K562 (cell line): ENCODE measurements at regions not wholly inside any gene's neighbourhood (a gene's known extent, or its start where the extent isn't known, plus 50 kb on each side); places are given as distances from the start of the nearest gene placed in this dataset.

Experiments used
- ATAC-seq: fragments of 200-7000 bp; cut with Tn5 transposase; 3 replicates; pipeline ENCODE4 v1.9.1; 2020; ENCODE audit warnings: moderate library complexity
- BruUV-seq: library from RNA; stranded (reverse); fragments of 400-500 nt; replicated peaks from 2 replicates; lab custom pipeline; 2021; lab: Mats Ljungman, UMichigan
- CTCF ChIA-PET: fragments of 300-600 bp; formaldehyde crosslinking; extraction: SDS; loops from one replicate; lab custom pipeline; 2021; ENCODE audit warnings: low intra/inter-chr PET ratio; lab: Yijun Ruan, JAX
- POLR2A ChIA-PET: fragments of 300-600, 350-650 bp; sonication (Branson Sonifier 250); formaldehyde crosslinking; extraction: SDS; loops from one replicate; lab custom pipeline; 2021; ENCODE audit warnings: antibody characterized with exemption, inconsistent platforms; lab: Yijun Ruan, JAX
- DNase-seq, 4 experiments: peaks; one replicate each; pipeline versions ENCODE4 v3.0.0 to v3.0.0-alpha.2; 2011 to 2018; ENCODE audit warnings: low spot score in 3 of 4, mixed read lengths in 3 of 4; ENCODE audit errors: extremely low read depth in 1 of 4
- FAIRE-seq: peaks from 2 replicates; lab custom pipeline; 2011; peaks lifted over from hg19 to GRCh38; lab: Jason Lieb, UNC
- H2AFZ ChIP-seq: 2 replicates; pipeline ENCODE4 v1.6.0; 2011; ENCODE audit warnings: low read depth, low read length, control low read depth, inconsistent platforms
- H3K27ac ChIP-seq: fragments of 200-600 bp; 3 replicates; pipeline ENCODE4 v1.8.0; 2011; ENCODE audit warnings: low read depth, mild to moderate bottlenecking, control low read depth, inconsistent platforms, low read length, moderate library complexity, mixed read lengths; ENCODE audit errors: extremely low read depth
- H3K27me3 ChIP-seq, 2 experiments: fragments of 300-600 bp in 1 of 2; 2 replicates in 1 of 2; 3 replicates in 1 of 2; pipeline versions ENCODE4 v1.6.0 to v1.8.0; 2011; ENCODE audit warnings: inconsistent platforms in 2 of 2, low read length in 2 of 2, mild to moderate bottlenecking in 1 of 2, mixed read lengths in 1 of 2, moderate library complexity in 1 of 2; ENCODE audit not compliant: control insufficient read depth in 2 of 2, insufficient read depth in 2 of 2
- H3K36me3 ChIP-seq: fragments of 300-600 bp; 3 replicates; pipeline ENCODE4 v1.8.0; 2011; ENCODE audit warnings: mild to moderate bottlenecking, low read length, inconsistent platforms; ENCODE audit not compliant: control insufficient read depth, insufficient read depth
- H3K4me1 ChIP-seq, 2 experiments: fragments of 200-600 bp in 1 of 2; replicated peaks in 1 of 2; 2 replicates in 1 of 2; 3 replicates in 1 of 2; pipeline versions ENCODE4 v1.5.1 to v1.8.0; 2011; ENCODE audit warnings: inconsistent platforms in 2 of 2, low read length in 2 of 2, mild to moderate bottlenecking in 1 of 2, mixed read lengths in 1 of 2, moderate library complexity in 1 of 2; ENCODE audit not compliant: control insufficient read depth in 2 of 2, insufficient read depth in 2 of 2
- H3K4me2 ChIP-seq: 2 replicates; pipeline ENCODE4 v1.6.1; 2011; ENCODE audit warnings: low read length, control low read depth, inconsistent platforms, mixed read lengths; ENCODE audit not compliant: insufficient read depth
- H3K4me3 ChIP-seq: fragments of 200-600 bp; sonication (generic), shearing (Covaris generic); 2 replicates; pipeline ENCODE4 v1.5.1; 2016; ENCODE audit warnings: control low read depth, inconsistent platforms
- H3K79me2 ChIP-seq: fragments of 200-600 bp; 3 replicates; pipeline ENCODE4 v1.8.0; 2011; ENCODE audit warnings: low read length, inconsistent platforms; ENCODE audit not compliant: control insufficient read depth, insufficient read depth
- H3K9ac ChIP-seq, 2 experiments: 2 replicates each; pipeline versions ENCODE4 v1.6.0 to v1.6.1; 2011; ENCODE audit warnings: low read depth in 2 of 2, low read length in 2 of 2, control low read depth in 1 of 2, inconsistent platforms in 1 of 2, mild to moderate bottlenecking in 1 of 2, mixed read lengths in 1 of 2; ENCODE audit not compliant: insufficient read depth in 1 of 2
- H3K9me1 ChIP-seq: one replicate; pipeline ENCODE4 v1.6.0; 2011; ENCODE audit warnings: inconsistent platforms, mild to moderate bottlenecking, low read length, moderate library complexity; ENCODE audit not compliant: control insufficient read depth, insufficient read depth
- H3K9me3 ChIP-seq: replicated peaks from 2 replicates; pipeline ENCODE4 v1.5.1; 2011; ENCODE audit warnings: low read depth, low read length, inconsistent platforms; ENCODE audit not compliant: control insufficient read depth, insufficient read depth
- H4K20me1 ChIP-seq: replicated peaks from 2 replicates; pipeline ENCODE4 v1.6.1; 2011; ENCODE audit warnings: low read length, inconsistent platforms, mixed read lengths; ENCODE audit not compliant: control insufficient read depth, insufficient read depth
- MTA3 ChIP-seq: fragments of 450-650 bp; formaldehyde crosslinking; IDR thresholded peaks from 2 replicates; pipeline ENCODE4 v1.6.1; 2017; ENCODE audit warnings: mild to moderate bottlenecking, borderline replicate concordance
- XRCC5 ChIP-seq: fragments of 200-400 bp; formaldehyde crosslinking; IDR thresholded peaks from 2 replicates; pipeline ENCODE4 v1.6.1; 2017; ENCODE audit warnings: low read depth, mild to moderate bottlenecking, low read length
- WGBS: fragments of 100-300 bp; shearing (Covaris generic); methylation state at CpG from one replicate; pipeline ENCODE4 v1.1.6; 2016; ENCODE audit warnings: low coverage, mixed read lengths; ENCODE audit not compliant: insufficient coverage; ENCODE audit errors: missing lambda C conversion rate; 5-methylcytosine and 5-hydroxymethylcytosine counted together
- in situ Hi-C: fragments of 300-500 bp; cut with MboI; formaldehyde crosslinking; loops from 4 replicates; pipeline ENCODE4 v1.15.0; 2018; ENCODE audit warnings: inconsistent platforms, mixed read lengths
- intact Hi-C: fragments of 100-400 bp; cut with micrococcal nuclease; formaldehyde crosslinking; loops from 2 replicates; pipeline ENCODE4 v1.14.2; 2022
- TF ChIP-seq, protein P1 (sequence below): fragments of 200-800 bp; sonication (Bioruptor generic); IDR thresholded peaks from 2 replicates; pipeline ENCODE4 v1.6.1; 2016; ENCODE audit warnings: missing genetic modification characterization, missing compliant biosample characterization
- TF ChIP-seq, protein P2 (sequence below): fragments of 250-450 bp; sonication (Bioruptor Pico); IDR thresholded peaks from 2 replicates; pipeline ENCODE4 v1.5.0; 2020; ENCODE audit warnings: mild to moderate bottlenecking

DNA sequence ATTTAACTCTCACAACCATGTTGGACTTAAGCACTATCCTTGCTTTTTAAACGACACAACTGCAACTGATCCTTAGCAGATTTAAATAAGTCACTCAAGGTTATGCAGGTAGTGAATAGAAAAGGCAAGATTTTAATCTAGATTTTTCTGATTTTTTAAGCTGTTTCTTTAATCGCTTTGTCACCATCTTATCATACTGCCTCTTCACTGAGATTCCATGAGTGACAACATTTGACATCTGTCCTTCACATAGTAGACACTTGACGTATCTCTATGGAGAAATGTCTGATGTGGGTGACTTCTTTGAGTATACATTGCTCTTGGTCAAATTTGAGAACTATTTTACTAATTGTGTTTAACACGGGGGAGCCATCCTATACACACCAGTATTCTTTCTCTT is 839.7 kb downstream of the GATA3 start:
- Histone ChIP-seq H3K36me3 (no peaks in the 10 kb centered on the region), H3K27me3 (no peaks in the 10 kb centered on the region), H3K4me2 (no peak overlapping the region), H3K27ac (no peak overlapping the region), H3K4me1 (no peaks in the 10 kb centered on the region), H2AFZ (no peak overlapping the region), H3K4me3 (no peak overlapping the region), H3K79me2 (no peaks in the 10 kb centered on the region), H3K9me1 (no peaks in the 10 kb centered on the region), H3K9ac (no peak overlapping the region), H3K9me3 (no peaks in the 10 kb centered on the region; the same call in 1 of the 2 replicates), H4K20me1 (no peaks in the 10 kb centered on the region)
- no peak for DNase-seq
- in situ Hi-C loops, result no loop called here
- FAIRE-seq, result no peak
- TF ChIP-seq MTA3 (no peak), XRCC5 (no peak)
- TF ChIP-seq, protein P1, sequence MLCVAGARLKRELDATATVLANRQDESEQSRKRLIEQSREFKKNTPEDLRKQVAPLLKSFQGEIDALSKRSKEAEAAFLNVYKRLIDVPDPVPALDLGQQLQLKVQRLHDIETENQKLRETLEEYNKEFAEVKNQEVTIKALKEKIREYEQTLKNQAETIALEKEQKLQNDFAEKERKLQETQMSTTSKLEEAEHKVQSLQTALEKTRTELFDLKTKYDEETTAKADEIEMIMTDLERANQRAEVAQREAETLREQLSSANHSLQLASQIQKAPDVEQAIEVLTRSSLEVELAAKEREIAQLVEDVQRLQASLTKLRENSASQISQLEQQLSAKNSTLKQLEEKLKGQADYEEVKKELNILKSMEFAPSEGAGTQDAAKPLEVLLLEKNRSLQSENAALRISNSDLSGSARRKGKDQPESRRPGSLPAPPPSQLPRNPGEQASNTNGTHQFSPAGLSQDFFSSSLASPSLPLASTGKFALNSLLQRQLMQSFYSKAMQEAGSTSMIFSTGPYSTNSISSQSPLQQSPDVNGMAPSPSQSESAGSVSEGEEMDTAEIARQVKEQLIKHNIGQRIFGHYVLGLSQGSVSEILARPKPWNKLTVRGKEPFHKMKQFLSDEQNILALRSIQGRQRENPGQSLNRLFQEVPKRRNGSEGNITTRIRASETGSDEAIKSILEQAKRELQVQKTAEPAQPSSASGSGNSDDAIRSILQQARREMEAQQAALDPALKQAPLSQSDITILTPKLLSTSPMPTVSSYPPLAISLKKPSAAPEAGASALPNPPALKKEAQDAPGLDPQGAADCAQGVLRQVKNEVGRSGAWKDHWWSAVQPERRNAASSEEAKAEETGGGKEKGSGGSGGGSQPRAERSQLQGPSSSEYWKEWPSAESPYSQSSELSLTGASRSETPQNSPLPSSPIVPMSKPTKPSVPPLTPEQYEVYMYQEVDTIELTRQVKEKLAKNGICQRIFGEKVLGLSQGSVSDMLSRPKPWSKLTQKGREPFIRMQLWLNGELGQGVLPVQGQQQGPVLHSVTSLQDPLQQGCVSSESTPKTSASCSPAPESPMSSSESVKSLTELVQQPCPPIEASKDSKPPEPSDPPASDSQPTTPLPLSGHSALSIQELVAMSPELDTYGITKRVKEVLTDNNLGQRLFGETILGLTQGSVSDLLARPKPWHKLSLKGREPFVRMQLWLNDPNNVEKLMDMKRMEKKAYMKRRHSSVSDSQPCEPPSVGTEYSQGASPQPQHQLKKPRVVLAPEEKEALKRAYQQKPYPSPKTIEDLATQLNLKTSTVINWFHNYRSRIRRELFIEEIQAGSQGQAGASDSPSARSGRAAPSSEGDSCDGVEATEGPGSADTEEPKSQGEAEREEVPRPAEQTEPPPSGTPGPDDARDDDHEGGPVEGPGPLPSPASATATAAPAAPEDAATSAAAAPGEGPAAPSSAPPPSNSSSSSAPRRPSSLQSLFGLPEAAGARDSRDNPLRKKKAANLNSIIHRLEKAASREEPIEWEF, result no peak
- TF ChIP-seq, protein P2, sequence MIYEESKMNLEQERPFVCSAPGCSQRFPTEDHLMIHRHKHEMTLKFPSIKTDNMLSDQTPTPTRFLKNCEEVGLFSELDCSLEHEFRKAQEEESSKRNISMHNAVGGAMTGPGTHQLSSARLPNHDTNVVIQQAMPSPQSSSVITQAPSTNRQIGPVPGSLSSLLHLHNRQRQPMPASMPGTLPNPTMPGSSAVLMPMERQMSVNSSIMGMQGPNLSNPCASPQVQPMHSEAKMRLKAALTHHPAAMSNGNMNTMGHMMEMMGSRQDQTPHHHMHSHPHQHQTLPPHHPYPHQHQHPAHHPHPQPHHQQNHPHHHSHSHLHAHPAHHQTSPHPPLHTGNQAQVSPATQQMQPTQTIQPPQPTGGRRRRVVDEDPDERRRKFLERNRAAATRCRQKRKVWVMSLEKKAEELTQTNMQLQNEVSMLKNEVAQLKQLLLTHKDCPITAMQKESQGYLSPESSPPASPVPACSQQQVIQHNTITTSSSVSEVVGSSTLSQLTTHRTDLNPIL (CRISPR knock-in tag), result no peak
- POLR2A ChIA-PET, result no interaction called here
- CTCF ChIA-PET, result no interaction called here
- ATAC-seq, result no peak
- intact Hi-C loops, result no loop called here
- WGBS, result 0% methylated on average over 4 of the region's 4 CpGs
- no TSS peak for BruUV-seq
